Dedifferentiated amniotic fluid mesenchymal stem cell (primary cell): ENCODE measurements at regions not wholly inside any gene's neighbourhood (a gene's known extent, or its start where the extent isn't known, plus 50 kb on each side); places are given as distances from the start of the nearest gene placed in this dataset.

Source experiments
- DNase-seq: peaks from one replicate; pipeline ENCODE4 v3.0.0-alpha.2; 2016; ENCODE audit errors: extremely low spot score

DNA sequence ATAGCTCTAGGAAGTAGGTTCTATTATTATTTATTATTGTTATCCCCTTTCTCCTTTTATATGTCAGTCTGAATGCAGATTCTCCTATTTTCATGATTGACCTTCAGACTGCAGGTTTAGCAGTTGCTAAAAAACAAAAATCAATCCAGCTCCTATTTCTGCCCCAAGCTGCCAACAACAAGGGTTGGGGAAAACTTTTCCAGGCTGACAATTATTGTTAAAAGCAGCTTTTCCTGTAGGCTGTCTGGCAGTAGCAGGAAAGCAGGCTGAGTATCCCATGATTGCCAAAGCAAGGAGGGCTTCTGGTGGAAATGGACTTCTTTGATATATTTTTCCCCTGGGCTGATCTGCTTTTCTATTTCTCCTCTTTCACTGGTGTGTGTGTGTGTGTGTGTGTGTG, 78.0 kb upstream of the CTLA4 start:
- no peak for DNase-seq

DNA sequence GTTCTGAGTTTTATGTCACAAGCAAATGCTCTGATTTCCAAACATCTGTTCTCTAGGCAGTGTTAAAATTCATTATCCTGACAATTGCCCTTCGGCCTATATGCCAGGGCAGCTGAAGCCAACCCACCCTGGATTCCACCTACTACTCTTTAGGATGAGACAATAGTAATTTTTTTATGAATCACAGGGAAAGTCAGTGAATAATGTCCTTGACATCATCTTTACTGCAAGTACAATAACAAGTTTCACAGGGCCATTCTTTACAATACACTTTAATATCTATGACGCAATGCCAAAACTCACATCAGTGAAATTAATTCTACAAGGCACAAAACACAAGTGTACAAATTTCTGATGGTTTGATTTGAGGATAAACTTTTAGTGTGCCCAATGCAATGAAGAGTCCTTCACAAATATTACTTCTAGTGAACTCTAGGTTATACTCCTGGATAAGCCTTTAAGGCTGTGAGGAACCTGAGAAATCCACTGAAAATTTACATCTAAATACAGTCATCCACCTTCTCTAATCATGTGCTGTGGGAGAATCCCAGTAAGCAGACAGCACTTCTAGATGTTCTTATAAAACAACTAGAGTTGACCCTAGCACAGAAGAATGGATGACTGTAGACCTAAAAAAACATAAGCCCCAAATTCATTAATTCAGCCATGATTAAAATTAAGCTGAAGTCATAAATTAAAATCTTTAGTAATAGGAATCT, 77.3 kb upstream of the CTLA4 start:
- DNase-seq: no peak

DNA sequence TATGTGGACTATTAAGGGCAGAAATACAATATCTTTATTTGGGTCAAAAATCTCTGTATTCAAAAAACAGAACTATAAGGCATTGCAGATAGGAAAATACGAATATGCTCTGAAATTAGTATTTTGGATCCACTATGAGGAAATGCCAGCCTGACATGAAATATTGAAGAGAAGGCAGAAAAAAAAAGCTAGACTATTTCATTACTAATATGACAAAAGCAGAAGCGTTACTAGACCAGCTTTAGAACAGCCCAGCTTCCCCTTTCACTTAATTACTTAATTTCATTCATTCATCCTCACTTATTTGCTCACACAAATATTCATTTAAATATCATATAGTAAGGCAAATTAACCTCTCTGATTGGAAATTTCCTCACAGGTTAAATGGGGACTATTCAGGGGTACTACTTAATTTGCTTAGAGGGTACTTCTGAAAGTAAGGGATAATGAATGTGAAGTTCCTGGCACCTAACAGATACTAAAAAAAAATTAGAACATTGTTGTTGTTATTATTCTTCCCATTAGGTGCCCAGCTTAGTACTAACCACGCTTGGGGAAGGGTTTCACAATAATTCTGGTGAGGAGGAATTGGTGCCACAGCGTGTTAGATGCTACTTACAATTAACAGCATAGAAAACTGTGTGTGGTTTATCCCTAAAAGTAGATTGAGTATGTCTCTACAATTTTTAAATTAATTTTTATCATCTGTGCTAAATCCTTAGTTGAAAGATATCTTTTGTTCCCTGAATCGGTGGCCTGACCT, 71.1 kb upstream of the CTLA4 start:
- no peak for DNase-seq

DNA sequence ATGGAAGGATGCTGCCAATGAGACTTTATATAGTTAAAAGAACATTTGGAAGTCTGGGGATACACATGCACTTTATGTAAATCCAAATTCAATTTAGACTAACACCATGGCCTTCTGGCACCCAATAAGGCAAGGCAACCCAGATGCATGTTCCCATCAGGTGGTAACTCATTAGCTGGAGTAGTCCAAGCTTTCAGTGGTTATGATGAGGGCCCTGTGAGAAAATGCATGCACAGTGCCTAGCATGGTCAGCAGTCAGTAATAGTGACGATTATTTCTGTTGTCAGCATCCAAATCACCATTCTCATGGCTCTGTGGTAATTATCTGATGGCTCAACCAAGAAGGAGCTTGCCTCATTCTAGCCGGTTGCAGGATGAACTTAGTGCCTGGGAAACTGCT, 70.3 kb upstream of the CTLA4 start:
- DNase-seq: no peak

DNA sequence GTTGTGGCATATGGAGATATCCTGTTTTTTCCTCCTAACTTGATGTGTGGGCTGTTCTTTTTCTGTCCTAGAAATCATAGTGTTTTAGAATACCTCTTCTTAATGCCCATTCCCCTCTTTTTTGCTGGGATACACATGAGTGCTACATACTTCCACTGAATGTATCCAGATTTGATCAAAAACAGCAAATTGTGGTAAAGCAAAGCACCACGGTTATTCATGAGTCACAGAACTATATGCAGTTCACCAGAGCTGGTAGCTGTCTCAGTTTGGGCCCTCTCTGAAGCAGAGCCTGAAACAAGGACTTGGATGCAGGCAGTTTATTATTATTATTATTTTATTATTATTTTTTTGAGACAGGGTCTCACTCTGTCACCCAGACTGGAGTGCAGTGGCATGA, 69.9 kb upstream of the CTLA4 start:
- no peak for DNase-seq

DNA sequence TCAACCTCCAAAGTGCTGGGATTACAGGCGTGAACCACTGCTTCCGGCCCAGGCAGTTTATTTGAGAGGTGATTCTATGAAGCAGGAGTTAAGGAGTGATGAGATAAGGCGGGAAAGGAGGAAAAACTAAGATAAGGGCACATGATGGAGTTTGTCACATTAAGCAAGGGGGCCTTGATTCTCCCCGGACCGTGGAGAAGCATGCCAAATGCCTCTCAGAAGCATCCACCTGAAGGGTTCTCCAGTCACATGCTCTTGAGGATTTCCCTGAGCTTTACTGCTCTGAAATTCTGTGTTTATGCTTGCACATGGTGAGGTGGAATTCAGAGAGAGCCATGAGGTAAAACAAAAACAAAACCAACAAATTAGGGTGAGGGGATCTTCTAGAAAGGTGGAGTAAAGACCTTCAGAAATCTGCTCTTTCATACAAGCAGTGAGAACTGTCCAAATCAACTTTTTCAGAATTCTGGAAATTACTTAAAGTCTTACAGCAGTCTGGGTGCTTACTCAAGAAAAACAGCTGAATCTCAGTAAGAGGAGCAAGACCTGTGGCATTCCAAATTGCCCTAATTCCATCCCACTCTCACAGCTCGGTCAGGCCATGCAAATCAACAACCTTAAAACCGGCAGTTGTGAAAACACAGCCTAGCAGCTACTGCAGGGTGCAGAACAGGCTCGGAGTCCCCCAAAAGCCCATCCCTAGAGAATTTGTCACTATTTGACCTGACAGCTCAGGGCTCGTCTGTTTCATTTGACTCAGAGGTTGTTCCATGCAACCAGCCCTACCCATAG, 69.1 kb upstream of the CTLA4 start:
- DNase-seq: no peak

DNA sequence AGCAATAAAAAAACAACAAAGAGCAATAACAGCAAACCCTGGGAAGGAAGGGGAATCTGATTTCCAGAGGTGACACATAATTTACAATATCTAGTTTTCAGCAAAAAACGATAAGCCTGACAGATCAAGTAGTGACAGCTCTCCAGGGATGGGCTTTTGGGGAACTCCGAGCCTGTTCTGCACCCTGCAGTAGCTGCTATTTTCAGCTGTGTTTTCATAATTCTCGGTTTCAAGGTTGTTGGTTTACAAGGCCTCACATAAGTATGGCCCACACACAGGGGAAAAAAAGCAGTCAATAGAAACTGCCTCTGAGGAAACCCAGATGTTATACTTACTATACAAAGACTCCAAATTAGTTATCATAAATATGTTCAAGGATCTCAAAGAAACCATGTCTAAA, 67.7 kb upstream of the CTLA4 start:
- DNase-seq: no peak

DNA sequence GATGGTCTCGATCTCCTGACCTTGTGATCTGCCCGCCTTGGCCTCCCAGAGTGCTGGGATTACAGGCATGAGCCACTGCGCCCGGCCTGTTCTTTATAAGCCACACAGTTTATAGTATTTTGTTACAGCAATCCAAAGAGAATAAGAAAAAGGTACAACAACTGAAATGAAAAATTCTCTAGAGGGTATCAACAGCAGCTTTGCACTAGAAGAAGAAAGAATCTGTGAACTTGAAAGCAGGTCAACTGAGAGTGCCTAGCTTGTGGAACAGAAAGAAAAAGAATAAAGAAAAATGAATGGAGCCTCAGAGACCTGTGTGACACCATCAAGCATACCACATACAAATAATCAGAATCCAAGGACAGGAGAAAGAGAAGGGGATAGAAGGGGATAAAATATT, 66.8 kb upstream of the CTLA4 start:
- no peak for DNase-seq

DNA sequence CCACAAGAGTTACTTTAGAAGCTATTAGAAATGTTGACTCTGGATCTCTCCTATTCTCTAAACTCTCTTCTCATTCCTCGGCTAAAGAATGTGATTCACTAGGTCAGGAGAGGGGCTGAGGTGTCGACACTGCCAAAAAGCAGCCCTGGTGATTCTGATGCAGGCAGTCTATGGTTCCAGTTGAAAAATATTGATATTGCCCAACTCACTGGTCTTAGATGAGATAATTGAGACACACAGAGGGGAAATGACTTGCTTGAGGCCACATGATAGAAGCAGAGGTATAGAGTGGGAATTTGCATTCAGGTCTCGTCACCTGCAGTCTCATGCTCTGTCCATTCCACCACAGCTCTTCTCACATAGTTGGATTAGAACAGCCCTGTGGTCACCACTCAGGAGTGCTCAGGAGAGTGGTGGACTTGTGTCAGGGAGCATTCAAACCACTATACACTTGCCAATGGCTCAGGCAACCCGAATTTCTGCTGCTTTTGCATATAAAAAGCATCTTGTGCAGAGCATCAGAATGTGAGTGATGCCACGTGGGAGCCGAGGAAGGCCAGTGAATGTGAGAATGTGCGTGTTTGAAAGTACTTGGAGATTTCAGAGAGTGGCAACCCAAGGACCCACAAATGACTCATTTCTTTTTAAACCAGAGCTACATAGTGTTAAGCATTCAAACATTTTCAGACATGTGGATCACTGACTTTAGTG, 65.1 kb upstream of the CTLA4 start:
- DNase-seq: peak; percentile 70

DNA sequence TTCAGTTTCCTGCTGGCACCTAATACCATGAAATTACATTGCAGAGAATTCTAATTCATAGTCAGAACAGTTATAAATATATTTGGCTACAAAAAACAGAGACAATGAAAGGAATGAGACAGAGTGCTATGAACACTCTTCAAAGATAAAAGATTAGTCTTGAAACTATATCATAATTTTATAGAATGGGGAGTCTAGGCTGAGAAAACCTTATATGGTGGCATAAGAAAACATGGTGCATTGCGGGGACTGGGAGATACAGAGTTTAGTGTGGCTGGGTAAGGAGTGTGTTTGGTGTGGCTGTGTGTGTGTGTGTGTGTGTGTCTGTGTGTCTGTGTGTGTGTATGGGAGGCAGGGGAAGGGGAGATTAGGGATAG, 64.5 kb upstream of the CTLA4 start:
- no peak for DNase-seq

DNA sequence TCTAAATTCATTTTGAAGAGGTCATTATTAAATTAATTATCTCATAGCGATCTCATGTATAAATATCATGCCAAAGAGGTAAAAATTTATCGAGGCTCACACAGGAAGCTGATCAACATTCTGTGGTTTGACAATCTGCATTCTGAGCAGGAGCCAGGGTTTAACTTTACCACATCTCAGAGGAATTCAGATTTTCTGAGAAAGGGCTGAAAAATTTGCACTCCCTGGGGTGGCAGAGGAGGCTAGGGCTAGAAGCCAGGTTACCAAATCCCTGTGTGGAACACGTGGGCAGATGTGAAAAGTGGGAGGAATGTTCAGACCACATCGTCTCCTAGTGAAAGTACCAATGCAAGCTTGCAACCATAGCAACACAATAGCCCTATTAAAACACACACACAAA, 63.5 kb upstream of the CTLA4 start:
- DNase-seq: peak; percentile 93

DNA sequence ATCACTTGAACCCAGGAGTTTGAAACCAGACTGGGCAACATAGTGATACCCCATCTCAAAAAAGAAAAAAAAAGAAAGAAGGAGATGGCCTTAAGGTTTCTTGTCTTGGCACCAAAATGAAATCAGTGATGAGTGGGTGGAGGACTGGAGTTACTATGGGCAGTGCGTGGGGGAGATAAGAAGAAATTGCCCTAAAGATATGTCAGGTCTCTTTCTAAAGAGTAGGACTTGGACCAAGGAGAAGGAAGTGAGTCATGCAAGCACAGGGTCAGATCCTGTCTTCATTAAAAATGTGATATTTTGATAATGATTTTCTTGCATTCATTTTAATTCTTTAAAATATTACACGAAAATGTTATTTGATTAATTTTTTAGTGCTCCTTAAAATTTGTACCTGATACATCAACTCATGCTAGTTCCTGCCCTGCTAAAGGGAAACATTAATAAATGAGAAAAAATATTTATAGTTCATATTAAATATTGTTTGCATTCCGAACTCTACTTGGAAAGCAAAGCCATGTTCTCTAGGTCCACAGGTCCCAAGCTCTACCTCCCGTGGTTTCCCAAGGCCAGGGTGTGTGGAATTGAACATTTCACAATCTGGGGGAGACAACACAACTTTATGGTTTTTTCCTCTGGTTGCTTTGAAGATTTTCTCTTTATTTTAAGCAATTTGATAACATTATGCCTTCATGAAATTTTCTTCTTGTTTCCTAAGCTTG, 62.6 kb upstream of the CTLA4 start:
- no peak for DNase-seq

DNA sequence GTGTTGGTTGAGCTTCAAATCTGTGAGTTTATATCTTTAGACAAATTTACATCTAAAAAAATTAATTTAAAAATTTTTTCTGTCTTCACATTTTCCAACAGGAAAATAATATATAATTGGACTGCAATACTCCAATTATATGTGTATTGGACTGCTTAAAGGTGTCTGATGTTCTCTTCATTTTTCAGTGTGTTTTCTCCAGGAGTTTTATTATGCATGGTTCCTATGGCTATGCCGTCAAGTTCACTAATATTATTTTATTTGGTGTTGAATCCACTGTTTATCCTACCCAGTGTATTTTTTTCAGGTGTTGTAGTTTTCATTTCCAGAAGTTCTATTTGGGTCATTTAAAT, 62.1 kb upstream of the CTLA4 start:
- DNase-seq: no peak

DNA sequence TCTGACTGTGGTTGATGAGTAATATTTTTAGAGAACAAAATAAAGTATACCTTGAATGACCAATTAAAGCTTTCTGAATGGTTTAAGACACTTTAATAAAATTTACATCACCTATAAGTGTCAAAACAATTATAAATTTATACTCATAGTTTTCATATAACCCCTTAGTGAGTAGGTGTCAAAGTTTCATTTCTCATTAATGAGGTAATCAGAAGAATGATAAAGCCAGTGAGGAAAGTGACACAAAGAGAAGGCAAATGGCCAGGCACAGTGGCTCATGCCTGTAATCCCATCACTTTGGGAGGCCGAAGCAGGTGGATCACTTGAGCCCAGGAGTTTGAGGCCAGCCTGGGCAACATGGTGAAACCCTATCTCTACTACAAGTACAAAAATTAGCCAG, 60.8 kb upstream of the CTLA4 start:
- no peak for DNase-seq

DNA sequence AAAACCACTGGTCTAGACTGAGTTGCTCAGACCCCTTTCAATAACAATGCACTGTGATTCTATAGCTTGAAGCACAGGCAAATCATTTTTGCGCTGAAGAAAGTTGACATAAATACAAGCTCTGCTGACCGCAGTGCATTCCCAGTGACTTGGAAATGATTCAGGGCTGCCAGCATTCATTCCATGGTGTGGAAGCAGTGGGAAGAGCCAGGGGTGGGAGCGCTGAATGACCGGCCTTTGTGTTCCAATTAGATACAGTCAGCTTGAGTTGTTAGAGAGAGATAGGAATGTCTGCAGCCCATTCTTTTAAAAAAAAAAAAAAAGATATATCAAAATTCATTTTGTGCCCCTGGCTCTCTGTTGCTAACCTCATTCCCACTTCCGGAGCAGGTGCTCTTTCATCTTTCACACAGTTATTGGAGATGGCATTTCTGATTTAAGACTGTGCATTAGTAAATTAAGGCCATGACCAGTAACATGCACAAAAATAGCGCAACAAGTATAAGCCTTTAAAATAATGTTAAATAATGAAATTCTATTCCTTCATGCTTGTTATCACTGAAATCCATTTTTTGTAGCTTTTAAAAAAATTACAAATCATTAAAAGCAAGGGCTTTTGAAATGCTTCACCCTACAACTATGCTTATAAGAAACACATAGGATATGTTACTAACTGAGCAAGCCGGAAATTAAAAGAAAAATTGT, 59.4 kb upstream of the CTLA4 start:
- DNase-seq: peak; percentile 93

DNA sequence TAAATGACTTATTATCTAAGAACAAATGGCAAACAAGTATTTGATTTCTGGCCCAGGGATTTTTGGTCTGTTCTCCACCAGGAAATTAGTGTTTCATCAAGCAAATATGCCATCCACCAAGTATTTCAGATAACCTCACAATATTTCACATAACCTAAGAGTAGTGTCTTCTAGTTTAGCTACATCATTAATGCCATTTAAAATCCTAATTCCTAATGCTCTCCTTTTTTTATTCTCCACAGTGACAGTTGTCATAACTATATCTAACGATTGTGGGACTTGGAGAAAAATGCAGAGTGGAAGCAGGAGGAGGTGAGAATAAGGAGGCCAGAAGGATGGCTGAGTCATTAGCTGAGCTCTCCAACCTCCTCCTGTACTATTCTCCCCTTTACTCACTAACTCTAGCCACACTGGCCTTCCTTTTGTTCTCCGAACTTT, 58.5 kb upstream of the CTLA4 start:
- peak; percentile 42 for DNase-seq

DNA sequence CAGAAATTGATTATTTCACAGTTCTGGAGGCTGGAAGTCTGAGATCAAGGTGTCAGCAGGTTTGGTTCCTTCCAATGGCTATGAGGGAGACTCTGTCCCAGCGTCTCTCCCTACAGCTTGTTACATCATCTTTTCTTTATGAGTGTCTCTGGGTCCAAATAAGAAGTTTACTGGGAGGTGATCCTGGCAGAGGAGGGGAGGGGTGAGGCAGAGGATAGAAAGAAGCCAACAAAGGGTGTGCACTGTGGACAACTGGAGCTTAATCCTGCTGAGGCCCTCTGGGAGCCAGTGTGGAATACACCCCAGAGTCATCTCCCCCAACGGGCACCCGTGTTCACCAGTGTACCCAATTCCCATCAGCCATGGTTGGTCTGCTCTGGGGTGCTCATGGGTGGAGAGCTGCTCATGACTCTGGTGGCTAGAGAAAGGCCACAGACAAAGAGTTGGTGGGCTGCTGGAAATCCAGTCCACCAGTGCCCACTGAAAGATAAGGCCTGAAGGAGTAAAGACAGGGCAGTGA, 57.5 kb upstream of the CTLA4 start:
- DNase-seq: no peak

DNA sequence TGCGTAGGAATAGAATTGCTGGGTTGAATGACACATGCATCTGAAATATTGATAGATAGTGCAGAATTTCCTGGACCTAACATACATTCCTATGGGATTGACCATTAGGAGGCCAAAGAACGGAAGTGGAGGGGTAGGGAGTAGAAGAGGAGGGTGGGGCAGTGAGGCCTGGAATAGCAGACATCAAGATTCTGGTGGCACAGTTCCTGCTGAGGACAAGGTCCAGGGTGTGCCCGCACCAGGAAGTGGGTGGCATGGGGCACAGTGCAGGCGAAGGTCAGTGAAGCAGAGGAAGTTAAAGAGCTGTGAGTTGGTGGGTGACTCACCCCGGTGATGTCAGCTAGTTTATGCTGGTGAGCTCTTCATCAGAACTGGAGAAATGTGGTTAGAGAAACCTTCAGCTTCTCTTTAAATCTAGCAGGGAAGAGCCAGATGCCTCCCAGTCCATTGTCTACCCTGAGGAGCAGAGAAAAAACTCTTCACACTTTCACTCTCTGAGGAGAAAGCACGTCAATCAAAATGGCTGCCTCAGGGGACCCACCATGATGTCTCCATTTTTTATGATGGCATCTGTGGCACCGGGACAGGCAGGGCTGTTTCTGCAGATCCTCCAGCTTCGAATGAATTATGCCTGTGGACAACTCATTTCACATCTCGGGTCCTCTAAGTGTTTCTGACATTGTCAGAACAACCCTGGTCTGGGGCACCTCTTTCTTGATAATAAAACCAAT, 55.9 kb upstream of the CTLA4 start:
- DNase-seq: peak; percentile 71

DNA sequence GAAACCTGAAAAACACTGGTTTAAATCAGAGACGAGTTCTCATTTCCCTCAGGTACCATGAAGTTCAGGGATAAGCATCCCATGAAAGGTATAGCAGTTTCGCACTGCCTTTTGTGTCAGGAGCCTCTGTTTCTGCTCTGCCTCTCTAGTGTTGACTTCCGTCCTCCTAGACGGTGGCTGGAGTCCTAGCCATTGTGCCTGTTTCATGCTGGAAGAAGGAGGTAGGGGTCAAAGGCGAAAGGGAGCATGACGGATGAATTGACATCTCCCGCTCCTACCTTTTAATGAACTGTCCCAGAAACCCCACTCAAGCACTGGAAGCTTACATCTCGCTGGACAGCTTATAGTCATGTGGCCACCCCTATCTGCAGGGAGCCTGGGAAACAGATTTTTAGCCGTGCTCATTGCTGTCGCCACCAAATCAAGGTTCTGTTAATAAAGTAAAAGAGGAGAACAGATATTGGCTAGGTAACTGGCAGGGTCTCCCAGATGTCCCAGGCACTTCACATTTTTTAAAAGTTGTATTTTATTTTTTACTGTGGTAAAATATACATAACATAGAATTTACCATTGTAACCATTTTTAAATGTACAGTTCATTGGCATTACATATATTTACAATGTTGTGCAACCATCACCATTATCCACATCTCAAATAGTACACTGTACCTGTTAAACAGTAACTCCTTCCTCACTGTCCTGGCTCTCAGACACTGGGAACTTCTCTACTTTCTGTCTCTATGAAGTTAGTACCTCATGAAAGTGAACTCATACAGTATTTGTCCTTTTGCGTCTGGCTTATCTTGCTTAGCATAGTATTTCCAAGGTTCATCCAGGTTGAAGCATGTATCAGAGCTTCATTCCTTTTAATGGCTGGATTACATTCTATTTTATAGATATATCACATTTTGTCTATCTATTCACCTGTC, 55.0 kb upstream of the CTLA4 start:
- DNase-seq: no peak
